Lower leg skin (tissue), 4 donors: ENCODE measurements at regions not wholly inside any gene's neighbourhood (a gene's known extent, or its start where the extent isn't known, plus 50 kb on each side); places are given as distances from the start of the nearest gene placed in this dataset.

ENCODE experiments used
- DNase-seq, 2 donors: peaks; one replicate each; pipeline ENCODE4 v3.0.0-alpha.2; 2019; ENCODE audit warnings: low spot score in 2 of 2
- H3K4me3 ChIP-seq: fragments of 200-600 bp; sonication (generic); 2 replicates; pipeline ENCODE4 v1.5.1; 2017; ENCODE audit warnings: mild to moderate bottlenecking, low read depth; ENCODE audit not compliant: poor library complexity, severe bottlenecking
- CTCF ChIP-seq, 3 donors: fragments of 450-650 bp; IDR thresholded peaks; one replicate each; pipeline ENCODE4 v1.5.1; 2016; ENCODE audit warnings: antibody characterized with exemption in 3 of 3, mild to moderate bottlenecking in 3 of 3, moderate library complexity in 2 of 3
- POLR2A ChIP-seq, 2 donors: fragments of 450-650 bp; IDR thresholded peaks; one replicate each; pipeline ENCODE4 v1.6.1; 2016 to 2017; ENCODE audit warnings: antibody characterized with exemption in 2 of 2, mild to moderate bottlenecking in 1 of 2, moderate library complexity in 1 of 2
- WGBS, 2 donors: methylation state at CpG; one replicate each; pipeline ENCODE4 v1.1.5; 2018; 5-methylcytosine and 5-hydroxymethylcytosine counted together
- intact Hi-C: fragments of 100-400 bp; cut with DNase I; formaldehyde crosslinking; loops from one replicate; pipeline ENCODE4 v1.15.0; 2023; ENCODE audit warnings: low total_unique reads

- intact Hi-C loops = loop anchor here (10.0 kb wide), 1 partner anchor 125 kb away; no protein-coding TSS in a partner anchor
- TF ChIP-seq CTCF (IDR thresholded peaks at IDR 0.05) = no peak
- peak in 1 of 2 donors; percentile 5 for DNase-seq
- H3K4me3 ChIP-seq = no peak overlapping the region
- WGBS, 2 donors = 77 to 79% methylated on average over 4 of the region's 4 CpGs
Measured at GRCh38 chr22:47710135-47710534, 947.7 kb downstream of the TBC1D22A start.

GRCh38 chr22:47705350-47705749, 942.9 kb downstream of the TBC1D22A start:
- no peak for DNase-seq
- 88 to 94% methylated on average over 2 of the region's 2 CpGs for WGBS, 2 donors
- no peak for TF ChIP-seq POLR2A (IDR thresholded peaks at IDR 0.05)
- no peak for TF ChIP-seq CTCF (IDR thresholded peaks at IDR 0.05)
- no peak overlapping the region for H3K4me3 ChIP-seq
- intact Hi-C loops = no loop called here

GRCh38 chr22:47698906-47699305, 936.5 kb downstream of the TBC1D22A start:
- 81 to 82% methylated on average over 8 of the region's 8 CpGs for WGBS, 2 donors
- DNase-seq = peak in 1 of 2 donors; percentile 68
- no peak for TF ChIP-seq CTCF (IDR thresholded peaks at IDR 0.05)
- TF ChIP-seq POLR2A (IDR thresholded peaks at IDR 0.05) = no peak
- intact Hi-C loops = no loop called here
- no peak overlapping the region for H3K4me3 ChIP-seq

GRCh38 chr22:47697861-47698260, 935.4 kb downstream of the TBC1D22A start:
- intact Hi-C loops = no loop called here
- TF ChIP-seq CTCF (IDR thresholded peaks at IDR 0.05) (no peak), POLR2A (IDR thresholded peaks at IDR 0.05) (no peak)
- DNase-seq = no peak
- WGBS, 2 donors = 71 to 77% methylated on average over 1 of the region's 1 CpG
- no peak overlapping the region for H3K4me3 ChIP-seq

- intact Hi-C loops = no loop called here
- DNase-seq = peak in 1 of 2 donors; percentile 7
- TF ChIP-seq POLR2A (IDR thresholded peaks at IDR 0.05) (no peak), CTCF (IDR thresholded peaks at IDR 0.05) (no peak)
- H3K4me3 ChIP-seq = no peak overlapping the region
- 63 to 81% methylated on average over 3 of the region's 3 CpGs for WGBS, 2 donors
Measured at GRCh38 chr22:47696776-47697175, 934.3 kb downstream of the TBC1D22A start.

- 74 to 90% methylated on average over 5 of the region's 5 CpGs for WGBS, 2 donors
- peak in 1 of 2 donors; percentile 43 for DNase-seq
- TF ChIP-seq POLR2A (IDR thresholded peaks at IDR 0.05) = no peak
- no peak for TF ChIP-seq CTCF (IDR thresholded peaks at IDR 0.05)
- no peak overlapping the region for H3K4me3 ChIP-seq
- intact Hi-C loops = no loop called here
Measured at GRCh38 chr22:47695176-47695575, 932.7 kb downstream of the TBC1D22A start.
